ENCODE measurements at regions not wholly inside any gene's neighbourhood (a gene's known extent, or its start where the extent isn't known, plus 50 kb on each side); places are given as distances from the start of the nearest gene placed in this dataset.
A peak's percentile ranks its signal among the peaks of the same experiment; 100 is the strongest.

DNA sequence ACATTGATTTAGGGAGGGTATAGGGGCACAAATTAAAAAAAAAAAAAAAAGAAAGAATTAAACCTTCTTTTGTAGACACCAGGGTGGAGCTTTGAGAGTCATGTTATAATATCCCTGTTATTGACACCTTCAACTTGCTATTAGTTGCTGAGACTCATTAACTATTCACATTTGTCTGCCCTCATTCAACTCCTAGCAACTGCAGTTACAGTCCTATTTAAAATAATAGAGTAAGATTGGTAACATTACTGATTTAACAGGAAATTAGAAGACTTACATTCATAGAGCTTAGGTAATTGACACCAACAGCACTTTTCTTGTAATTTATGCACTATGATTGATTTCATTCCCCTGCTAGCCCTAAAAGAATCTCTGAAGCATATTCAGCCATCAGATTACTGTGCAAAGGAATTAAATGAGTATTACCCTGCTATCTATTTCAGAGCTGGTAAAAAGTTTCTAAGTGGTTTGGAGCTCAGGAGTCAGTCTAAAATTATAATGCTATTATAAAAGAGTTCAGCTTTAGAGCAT, 148.8 kb upstream of the TBL1XR1 start:
- TF ChIP-seq MYC (IDR thresholded peaks at IDR 0.05; ENCODE audit: low read depth, low read length) = no peak
- no peak for TF ChIP-seq POLR2A (IDR thresholded peaks at IDR 0.05; ENCODE audit: extremely low read depth, insufficient read length)
- TF ChIP-seq, protein P1, sequence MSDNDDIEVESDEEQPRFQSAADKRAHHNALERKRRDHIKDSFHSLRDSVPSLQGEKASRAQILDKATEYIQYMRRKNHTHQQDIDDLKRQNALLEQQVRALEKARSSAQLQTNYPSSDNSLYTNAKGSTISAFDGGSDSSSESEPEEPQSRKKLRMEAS (IDR thresholded peaks at IDR 0.05; ENCODE audit: low read depth, low read length) = no peak
- TF ChIP-seq, protein P2, sequence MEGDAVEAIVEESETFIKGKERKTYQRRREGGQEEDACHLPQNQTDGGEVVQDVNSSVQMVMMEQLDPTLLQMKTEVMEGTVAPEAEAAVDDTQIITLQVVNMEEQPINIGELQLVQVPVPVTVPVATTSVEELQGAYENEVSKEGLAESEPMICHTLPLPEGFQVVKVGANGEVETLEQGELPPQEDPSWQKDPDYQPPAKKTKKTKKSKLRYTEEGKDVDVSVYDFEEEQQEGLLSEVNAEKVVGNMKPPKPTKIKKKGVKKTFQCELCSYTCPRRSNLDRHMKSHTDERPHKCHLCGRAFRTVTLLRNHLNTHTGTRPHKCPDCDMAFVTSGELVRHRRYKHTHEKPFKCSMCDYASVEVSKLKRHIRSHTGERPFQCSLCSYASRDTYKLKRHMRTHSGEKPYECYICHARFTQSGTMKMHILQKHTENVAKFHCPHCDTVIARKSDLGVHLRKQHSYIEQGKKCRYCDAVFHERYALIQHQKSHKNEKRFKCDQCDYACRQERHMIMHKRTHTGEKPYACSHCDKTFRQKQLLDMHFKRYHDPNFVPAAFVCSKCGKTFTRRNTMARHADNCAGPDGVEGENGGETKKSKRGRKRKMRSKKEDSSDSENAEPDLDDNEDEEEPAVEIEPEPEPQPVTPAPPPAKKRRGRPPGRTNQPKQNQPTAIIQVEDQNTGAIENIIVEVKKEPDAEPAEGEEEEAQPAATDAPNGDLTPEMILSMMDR (IDR thresholded peaks at IDR 0.05; ENCODE audit: low read depth, low read length) = no peak
- DNase-seq (ENCODE audit: low read depth) = no peak
- H3K4me3 ChIP-seq (ENCODE audit: low read depth, low read length) = no peak overlapping the region

DNA sequence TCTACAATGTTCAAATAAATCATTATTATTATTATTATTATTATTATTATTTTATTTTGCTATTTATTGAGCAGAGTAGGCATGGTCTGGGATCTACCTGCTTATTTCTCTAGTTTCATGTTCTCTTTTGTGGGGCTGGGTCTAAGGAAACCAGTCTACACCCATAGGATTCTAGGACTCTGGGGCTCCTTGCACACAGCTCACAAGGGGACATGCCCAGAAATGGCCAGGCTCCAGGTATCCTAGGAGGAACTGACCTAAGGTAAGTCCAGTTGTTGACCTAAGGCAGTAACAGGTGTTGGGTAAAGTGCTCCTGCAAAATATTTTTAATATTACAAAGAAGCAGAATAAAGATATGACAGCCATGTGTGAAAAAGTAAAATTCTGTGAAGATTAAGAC, 149.6 kb upstream of the TBL1XR1 start:
- no peak overlapping the region for H3K4me3 ChIP-seq (ENCODE audit: low read depth, low read length)
- TF ChIP-seq MYC (IDR thresholded peaks at IDR 0.05; ENCODE audit: low read depth, low read length) (no peak), POLR2A (IDR thresholded peaks at IDR 0.05; ENCODE audit: extremely low read depth, insufficient read length) (no peak)
- TF ChIP-seq, protein P2 (IDR thresholded peaks at IDR 0.05; ENCODE audit: low read depth, low read length) = no peak
- TF ChIP-seq, protein P1 (IDR thresholded peaks at IDR 0.05; ENCODE audit: low read depth, low read length) = no peak
- DNase-seq (ENCODE audit: low read depth) = no peak

DNA sequence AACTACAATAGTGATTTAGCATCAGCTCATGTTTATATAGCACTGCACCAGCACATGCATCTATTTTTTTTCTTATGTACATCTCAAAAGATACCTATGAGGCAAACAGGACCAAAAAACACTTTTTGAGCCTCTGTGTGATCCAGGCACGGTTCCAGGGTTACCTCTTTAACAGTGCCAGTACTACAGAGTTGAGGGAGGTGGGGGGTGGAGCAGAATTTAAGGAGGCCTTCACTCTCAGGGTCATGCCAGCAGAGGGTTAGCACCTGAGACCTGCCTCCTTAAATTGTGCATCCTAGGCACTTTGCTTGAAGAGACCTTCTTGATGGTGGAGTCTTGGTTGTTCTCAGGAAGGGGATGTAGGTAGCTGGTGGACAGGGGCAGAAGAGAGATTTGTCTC, 150.3 kb upstream of the TBL1XR1 start:
- H3K4me3 ChIP-seq (ENCODE audit: low read depth, low read length) = no peak overlapping the region
- TF ChIP-seq, protein P1 (IDR thresholded peaks at IDR 0.05; ENCODE audit: low read depth, low read length) = no peak
- TF ChIP-seq, protein P2 (IDR thresholded peaks at IDR 0.05; ENCODE audit: low read depth, low read length) = no peak
- TF ChIP-seq POLR2A (IDR thresholded peaks at IDR 0.05; ENCODE audit: extremely low read depth, insufficient read length) (no peak), MYC (IDR thresholded peaks at IDR 0.05; ENCODE audit: low read depth, low read length) (no peak)
- DNase-seq (ENCODE audit: low read depth) = no peak

DNA sequence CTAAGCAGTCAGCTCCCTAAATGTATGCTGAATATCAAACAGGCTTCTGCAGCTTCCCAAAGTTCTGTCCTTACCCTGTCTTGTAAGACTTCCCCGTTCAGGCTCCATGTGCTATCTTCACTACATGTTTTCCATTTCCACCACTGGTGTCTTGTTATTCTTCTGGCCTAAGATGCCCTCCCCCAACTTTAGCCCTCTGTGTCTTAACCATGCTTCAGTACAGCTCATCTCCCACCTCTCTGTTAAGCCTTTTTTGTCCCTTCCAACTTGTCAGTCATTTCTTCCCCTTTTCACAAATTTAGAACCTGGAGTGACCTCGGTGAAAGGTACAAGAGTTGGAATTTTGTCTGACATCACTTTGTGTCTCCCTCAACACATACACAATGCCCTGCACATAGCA, 151.7 kb upstream of the TBL1XR1 start:
- peak; percentile 46 for DNase-seq (ENCODE audit: low read depth)
- TF ChIP-seq, protein P2 (IDR thresholded peaks at IDR 0.05; ENCODE audit: low read depth, low read length) = no peak
- TF ChIP-seq MYC (IDR thresholded peaks at IDR 0.05; ENCODE audit: low read depth, low read length) = no peak
- TF ChIP-seq, protein P1 (IDR thresholded peaks at IDR 0.05; ENCODE audit: low read depth, low read length) = no peak
- TF ChIP-seq POLR2A (IDR thresholded peaks at IDR 0.05; ENCODE audit: extremely low read depth, insufficient read length) = no peak
- H3K4me3 ChIP-seq (ENCODE audit: low read depth, low read length) = no peak overlapping the region

DNA sequence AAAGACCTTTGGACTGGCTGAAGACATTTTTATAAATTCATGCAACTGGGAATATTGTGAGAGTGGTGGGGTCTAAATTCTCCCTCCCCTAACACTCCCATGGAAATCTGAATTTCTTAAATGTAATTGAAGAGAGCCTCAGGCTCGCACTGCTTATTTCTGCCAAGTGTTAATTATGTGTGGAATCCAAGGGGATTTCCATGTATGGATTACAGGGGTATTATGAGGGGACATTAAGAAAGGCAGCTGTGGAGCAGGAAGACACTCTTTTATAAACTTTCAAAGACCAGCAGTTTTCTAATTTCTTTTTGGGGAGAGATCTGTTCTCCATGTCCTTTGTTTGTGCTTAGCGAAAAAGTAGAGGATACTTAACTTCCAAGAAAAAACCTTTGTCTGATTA, 152.1 kb upstream of the TBL1XR1 start:
- TF ChIP-seq, protein P2 (IDR thresholded peaks at IDR 0.05; ENCODE audit: low read depth, low read length) = no peak
- TF ChIP-seq MYC (IDR thresholded peaks at IDR 0.05; ENCODE audit: low read depth, low read length) (no peak), POLR2A (IDR thresholded peaks at IDR 0.05; ENCODE audit: extremely low read depth, insufficient read length) (no peak)
- TF ChIP-seq, protein P1 (IDR thresholded peaks at IDR 0.05; ENCODE audit: low read depth, low read length) = no peak
- no peak overlapping the region for H3K4me3 ChIP-seq (ENCODE audit: low read depth, low read length)
- DNase-seq (ENCODE audit: low read depth) = no peak
